ENCODE measurements at regions not wholly inside any gene's neighbourhood (a gene's known extent, or its start where the extent isn't known, plus 50 kb on each side); places are given as distances from the start of the nearest gene placed in this dataset.
A peak's percentile ranks its signal among the peaks of the same experiment; 100 is the strongest.
"Not testable (repeated sequence)": the region's sequence is repeated elsewhere in the genome, so short reads cannot be mapped to it uniquely, and the experiment has no call there.

DNA sequence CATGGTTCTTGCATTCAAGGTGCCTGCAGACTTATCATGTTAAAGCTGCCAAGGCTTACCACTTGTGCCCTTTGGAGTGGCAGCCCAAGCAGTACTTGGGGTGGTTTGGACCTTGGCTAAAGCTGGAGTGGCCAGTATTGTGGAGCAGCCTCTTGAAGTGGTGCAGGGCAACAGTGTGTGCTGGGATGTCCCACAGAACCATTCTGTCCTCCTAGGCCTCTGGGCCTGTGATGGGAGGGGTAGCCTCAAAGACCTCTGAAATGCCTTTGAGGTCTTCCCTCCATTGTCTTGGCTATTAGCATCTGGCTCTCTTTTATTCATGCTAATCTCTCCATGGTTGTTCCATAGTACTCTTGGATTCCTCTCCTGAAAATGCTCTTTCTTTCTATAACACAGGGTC lies 78.2 kb upstream of the SLC24A4 start:
- ChIA-PET CTCF (interaction anchor here (0.6 kb wide), 1 partner anchor 15 kb away, joined by 3 read pairs; no protein-coding TSS in a partner anchor), POLR2A (no interaction called here)
- Histone ChIP-seq H3K4me3 (ENCODE audit: control insufficient read depth in 1 of 7, extremely low read depth in 1 of 7, insufficient read depth in 4 of 7, low read depth in 2 of 7, low read length in 6 of 7) (no peak overlapping the region), H3K27me3 (replicated peaks in 2 of 5; ENCODE audit: control insufficient read depth in 4 of 5, insufficient read depth in 5 of 5, low read length in 4 of 5) (peaks cover 0 to 3% (median 0%) of the 10 kb centered on the region in 5 experiments), H3K4me1 (ENCODE audit: control extremely low read depth in 1 of 4, control insufficient read depth in 4 of 4, insufficient read depth in 4 of 4, low read length in 3 of 4) (peaks cover 0 to 3% (median 0%) of the 10 kb centered on the region in 4 experiments), H3K36me3 (ENCODE audit: control insufficient read depth in 4 of 4, insufficient read depth in 4 of 4, low read length in 3 of 4) (no peaks in the 10 kb centered on the region), H3K27ac (ENCODE audit: insufficient read depth in 1 of 2, low read depth in 1 of 2, low read length in 2 of 2, poor library complexity in 1 of 2, severe bottlenecking in 2 of 2) (no peak overlapping the region), H3K9me3 (ENCODE audit: control extremely low read depth in 1 of 5, control insufficient read depth in 4 of 5, insufficient read depth in 2 of 5, low read depth in 1 of 5, low read length in 4 of 5) (peaks cover 0 to 41% (median 9%) of the 10 kb centered on the region in 5 experiments)
- DNase-seq, result no peak

DNA sequence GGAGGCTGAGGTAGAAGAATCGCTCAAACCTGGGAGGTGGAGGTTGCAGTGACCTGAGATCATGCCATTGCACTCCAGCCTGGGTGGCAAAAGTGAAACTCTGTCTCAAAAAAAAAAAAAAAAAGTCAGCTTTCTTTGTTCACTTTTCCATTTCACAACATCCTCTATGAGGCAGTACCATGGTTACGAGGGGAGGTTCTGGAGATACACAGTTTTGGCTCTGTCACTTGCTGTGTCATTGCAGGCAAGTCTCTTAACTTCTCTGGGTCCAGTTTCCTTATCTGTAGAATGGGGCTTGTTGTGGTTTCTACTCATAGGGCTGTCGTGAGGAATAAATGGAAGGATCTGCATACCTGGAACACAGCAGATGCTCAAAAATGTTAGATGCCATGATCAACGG lies 75.6 kb upstream of the SLC24A4 start:
- H3K9me3 ChIP-seq (ENCODE audit: control extremely low read depth in 1 of 5, control insufficient read depth in 4 of 5, insufficient read depth in 2 of 5, low read depth in 1 of 5, low read length in 4 of 5), result peaks cover 0 to 30% (median 7%) of the 10 kb centered on the region in 5 experiments
- H3K27ac ChIP-seq (ENCODE audit: insufficient read depth in 1 of 2, low read depth in 1 of 2, low read length in 2 of 2, poor library complexity in 1 of 2, severe bottlenecking in 2 of 2), result no peak overlapping the region
- peaks cover 0 to 3% (median 0%) of the 10 kb centered on the region in 4 experiments for H3K4me1 ChIP-seq (ENCODE audit: control extremely low read depth in 1 of 4, control insufficient read depth in 4 of 4, insufficient read depth in 4 of 4, low read length in 3 of 4)
- no peaks in the 10 kb centered on the region for H3K36me3 ChIP-seq (ENCODE audit: control insufficient read depth in 4 of 4, insufficient read depth in 4 of 4, low read length in 3 of 4)
- peaks cover 0 to 13% (median 5%) of the 10 kb centered on the region in 5 experiments for H3K27me3 ChIP-seq (replicated peaks in 2 of 5; ENCODE audit: control insufficient read depth in 4 of 5, insufficient read depth in 5 of 5, low read length in 4 of 5)
- ChIA-PET POLR2A (no interaction called here), CTCF (no interaction called here)
- WGBS (ENCODE audit: insufficient coverage), result 80% methylated on average over 4 of the region's 4 CpGs
- H3K4me3 ChIP-seq (ENCODE audit: control insufficient read depth in 1 of 7, extremely low read depth in 1 of 7, insufficient read depth in 4 of 7, low read depth in 2 of 7, low read length in 6 of 7), result no peak overlapping the region
- DNase-seq, result peak in 1 of 3 donors; percentile 25

DNA sequence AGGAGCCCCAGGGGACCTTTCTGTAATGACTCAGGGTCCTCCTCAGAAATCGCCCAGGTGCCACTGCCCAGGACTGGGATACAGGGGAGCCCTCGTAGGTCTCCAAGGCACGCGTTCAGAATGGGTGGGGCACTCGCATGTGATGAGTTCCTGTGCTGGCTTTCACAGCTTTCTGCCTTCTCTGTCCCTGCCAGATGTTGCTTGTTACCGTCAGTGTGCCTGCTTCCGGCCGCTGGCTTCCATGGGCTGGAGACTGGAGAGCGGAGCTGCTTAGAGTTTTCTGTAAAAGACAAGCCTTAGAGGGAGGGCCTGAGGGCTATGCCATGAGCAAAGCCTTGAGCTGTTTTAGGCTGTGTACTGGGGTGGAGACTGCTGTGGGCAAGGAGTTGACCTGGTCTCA lies 75.0 kb upstream of the SLC24A4 start:
- no peak for DNase-seq
- Histone ChIP-seq H3K9me3 (ENCODE audit: control extremely low read depth in 1 of 5, control insufficient read depth in 4 of 5, insufficient read depth in 2 of 5, low read depth in 1 of 5, low read length in 4 of 5) (peaks cover 0 to 30% (median 7%) of the 10 kb centered on the region in 5 experiments), H3K27me3 (replicated peaks in 2 of 5; ENCODE audit: control insufficient read depth in 4 of 5, insufficient read depth in 5 of 5, low read length in 4 of 5) (peaks cover 0 to 19% (median 7%) of the 10 kb centered on the region in 5 experiments), H3K4me3 (ENCODE audit: control insufficient read depth in 1 of 7, extremely low read depth in 1 of 7, insufficient read depth in 4 of 7, low read depth in 2 of 7, low read length in 6 of 7) (no peak overlapping the region), H3K27ac (ENCODE audit: insufficient read depth in 1 of 2, low read depth in 1 of 2, low read length in 2 of 2, poor library complexity in 1 of 2, severe bottlenecking in 2 of 2) (no peak overlapping the region), H3K4me1 (ENCODE audit: control extremely low read depth in 1 of 4, control insufficient read depth in 4 of 4, insufficient read depth in 4 of 4, low read length in 3 of 4) (peaks cover 0 to 3% (median 0%) of the 10 kb centered on the region in 4 experiments), H3K36me3 (ENCODE audit: control insufficient read depth in 4 of 4, insufficient read depth in 4 of 4, low read length in 3 of 4) (no peaks in the 10 kb centered on the region)
- POLR2A ChIA-PET, result no interaction called here
- CTCF ChIA-PET, result no interaction called here
- WGBS (ENCODE audit: insufficient coverage), result 94% methylated on average over 9 of the region's 9 CpGs

DNA sequence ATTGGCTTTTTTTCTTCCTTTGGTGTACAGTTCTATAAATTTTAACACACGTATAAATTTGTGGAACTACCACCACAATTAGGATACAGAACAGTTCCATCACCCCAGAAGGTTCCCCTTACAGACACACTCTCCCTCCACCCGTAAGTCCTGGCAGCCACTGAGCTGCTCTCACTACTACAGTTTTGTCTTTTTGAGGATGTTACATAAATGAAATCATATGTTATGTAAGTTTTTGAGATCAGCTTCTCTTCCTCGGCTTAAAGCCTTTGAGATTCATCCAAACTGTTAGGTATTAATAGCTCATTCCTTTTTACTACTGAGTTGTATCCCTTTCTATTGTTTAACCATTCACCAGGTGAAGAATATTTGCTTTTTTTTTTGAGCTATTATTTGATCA lies 74.3 kb upstream of the SLC24A4 start:
- CTCF ChIA-PET, result no interaction called here

DNA sequence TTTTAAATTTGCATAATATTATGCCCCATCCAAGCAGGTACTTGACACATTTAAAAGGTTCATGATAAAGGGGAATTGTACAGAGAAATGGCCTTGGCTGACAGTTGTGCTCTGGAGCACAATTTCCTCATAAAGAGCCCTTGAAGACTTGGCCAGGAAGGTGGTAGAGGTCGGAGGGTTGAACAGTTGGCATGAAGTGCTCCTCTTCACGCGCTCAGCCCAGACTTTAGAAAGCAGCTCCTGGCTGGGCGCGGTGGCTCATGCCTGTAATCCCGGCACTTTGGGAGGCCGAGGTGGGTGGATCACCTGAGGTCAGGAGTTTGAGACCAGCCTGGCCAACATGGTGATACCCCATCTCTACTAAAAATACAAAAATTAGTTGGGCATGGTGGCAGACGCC lies 72.6 kb upstream of the SLC24A4 start:
- DNase-seq; POLR2A ChIA-PET; H3K4me1 ChIP-seq (ENCODE audit: control extremely low read depth in 1 of 4, control insufficient read depth in 4 of 4, insufficient read depth in 4 of 4, low read length in 3 of 4); CTCF ChIA-PET; H3K36me3 ChIP-seq (ENCODE audit: control insufficient read depth in 4 of 4, insufficient read depth in 4 of 4, low read length in 3 of 4); H3K27ac ChIP-seq (ENCODE audit: insufficient read depth in 1 of 2, low read depth in 1 of 2, low read length in 2 of 2, poor library complexity in 1 of 2, severe bottlenecking in 2 of 2); H3K4me3 ChIP-seq (ENCODE audit: control insufficient read depth in 1 of 7, extremely low read depth in 1 of 7, insufficient read depth in 4 of 7, low read depth in 2 of 7, low read length in 6 of 7): not testable (repeated sequence)
- Histone ChIP-seq H3K27me3 (replicated peaks in 2 of 5; ENCODE audit: control insufficient read depth in 4 of 5, insufficient read depth in 5 of 5, low read length in 4 of 5) (peaks cover 0 to 43% (median 18%) of the 10 kb centered on the region in 5 experiments), H3K9me3 (ENCODE audit: control extremely low read depth in 1 of 5, control insufficient read depth in 4 of 5, insufficient read depth in 2 of 5, low read depth in 1 of 5, low read length in 4 of 5) (peaks cover 0 to 14% (median 0%) of the 10 kb centered on the region in 5 experiments)
- 86% methylated on average over 7 of the region's 8 CpGs for WGBS (ENCODE audit: insufficient coverage)

More for the DNA sequence above, 74.3 kb upstream of the SLC24A4 start:
- POLR2A ChIA-PET, result no interaction called here
- H3K36me3 ChIP-seq (ENCODE audit: control insufficient read depth in 4 of 4, insufficient read depth in 4 of 4, low read length in 3 of 4), result no peaks in the 10 kb centered on the region
- H3K4me1 ChIP-seq (ENCODE audit: control extremely low read depth in 1 of 4, control insufficient read depth in 4 of 4, insufficient read depth in 4 of 4, low read length in 3 of 4), result peaks cover 0 to 3% (median 0%) of the 10 kb centered on the region in 4 experiments
- WGBS (ENCODE audit: insufficient coverage), result no CpG with 5 or more reads among the region's 3 CpGs
- H3K27me3 ChIP-seq (replicated peaks in 2 of 5; ENCODE audit: control insufficient read depth in 4 of 5, insufficient read depth in 5 of 5, low read length in 4 of 5), result peaks cover 0 to 27% (median 11%) of the 10 kb centered on the region in 5 experiments
- no peak overlapping the region for H3K27ac ChIP-seq (ENCODE audit: insufficient read depth in 1 of 2, low read depth in 1 of 2, low read length in 2 of 2, poor library complexity in 1 of 2, severe bottlenecking in 2 of 2)
- no peak for DNase-seq
- no peak overlapping the region for H3K4me3 ChIP-seq (ENCODE audit: control insufficient read depth in 1 of 7, extremely low read depth in 1 of 7, insufficient read depth in 4 of 7, low read depth in 2 of 7, low read length in 6 of 7)
- peaks cover 0 to 29% (median 7%) of the 10 kb centered on the region in 5 experiments for H3K9me3 ChIP-seq (ENCODE audit: control extremely low read depth in 1 of 5, control insufficient read depth in 4 of 5, insufficient read depth in 2 of 5, low read depth in 1 of 5, low read length in 4 of 5)

DNA sequence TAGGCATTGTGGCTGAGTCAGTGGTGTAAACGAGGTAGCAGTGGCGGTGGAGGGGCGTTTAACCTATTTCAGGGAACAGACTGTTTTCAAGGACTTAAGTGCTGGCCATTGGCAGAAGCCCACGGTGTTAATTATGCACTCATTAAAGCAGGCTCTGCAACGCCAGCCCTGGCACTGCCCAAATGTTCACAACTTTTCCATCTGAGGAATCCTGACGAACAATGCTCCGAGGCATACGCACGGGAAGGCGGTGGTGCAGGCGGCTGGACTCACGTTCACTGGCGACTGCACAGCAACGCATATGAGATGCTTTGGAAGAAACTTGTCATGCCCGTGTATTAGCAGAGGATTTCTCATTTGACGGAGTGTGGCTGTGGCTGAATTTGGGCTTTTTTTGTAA lies 70.6 kb upstream of the SLC24A4 start:
- POLR2A ChIA-PET, result no interaction called here

DNA sequence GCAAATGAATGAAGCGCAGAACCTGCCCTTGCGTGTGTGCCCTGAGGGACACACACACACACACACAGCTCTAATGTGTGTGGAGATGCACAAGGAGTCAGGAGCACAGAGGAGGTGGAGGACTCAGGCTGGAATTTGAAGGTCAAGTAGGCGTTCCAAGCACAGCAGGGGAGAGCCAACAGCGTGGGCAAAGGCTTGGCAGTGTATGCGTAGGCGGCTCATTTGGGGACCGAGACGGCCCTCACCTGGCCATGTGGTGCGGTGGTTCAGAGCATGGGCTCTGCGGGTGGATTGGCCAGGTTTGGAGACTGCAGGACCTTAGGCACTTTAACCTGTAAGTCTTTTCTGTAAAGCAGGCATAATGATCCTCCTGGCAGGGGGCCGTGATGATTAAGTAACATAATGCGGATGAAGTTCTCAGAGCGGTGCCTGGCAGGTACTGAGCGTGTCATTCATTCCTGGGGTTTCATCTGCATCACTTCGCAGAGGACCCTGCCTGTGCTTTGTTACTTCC lies 69.5 kb upstream of the SLC24A4 start:
- H3K27me3 ChIP-seq (replicated peaks in 2 of 5; ENCODE audit: control insufficient read depth in 4 of 5, insufficient read depth in 5 of 5, low read length in 4 of 5), result peaks cover 0 to 58% (median 21%) of the 10 kb centered on the region in 5 experiments
- ChIA-PET CTCF (no interaction called here), POLR2A (no interaction called here)
- WGBS (ENCODE audit: insufficient coverage), result 40% methylated on average over 13 of the region's 15 CpGs
- peaks cover 0 to 5% (median 2%) of the 10 kb centered on the region in 4 experiments for H3K4me1 ChIP-seq (ENCODE audit: control extremely low read depth in 1 of 4, control insufficient read depth in 4 of 4, insufficient read depth in 4 of 4, low read length in 3 of 4)
- no peak for DNase-seq
- no peaks in the 10 kb centered on the region for H3K36me3 ChIP-seq (ENCODE audit: control insufficient read depth in 4 of 4, insufficient read depth in 4 of 4, low read length in 3 of 4)
- H3K9me3 ChIP-seq (ENCODE audit: control extremely low read depth in 1 of 5, control insufficient read depth in 4 of 5, insufficient read depth in 2 of 5, low read depth in 1 of 5, low read length in 4 of 5), result peaks cover 0 to 2% (median 0%) of the 10 kb centered on the region in 5 experiments
- H3K4me3 ChIP-seq (ENCODE audit: control insufficient read depth in 1 of 7, extremely low read depth in 1 of 7, insufficient read depth in 4 of 7, low read depth in 2 of 7, low read length in 6 of 7), result no peak overlapping the region
- no peak overlapping the region for H3K27ac ChIP-seq (ENCODE audit: insufficient read depth in 1 of 2, low read depth in 1 of 2, low read length in 2 of 2, poor library complexity in 1 of 2, severe bottlenecking in 2 of 2)

More for the DNA sequence above, 70.6 kb upstream of the SLC24A4 start:
- CTCF ChIA-PET, result no interaction called here
- Histone ChIP-seq H3K36me3 (ENCODE audit: control insufficient read depth in 4 of 4, insufficient read depth in 4 of 4, low read length in 3 of 4) (no peaks in the 10 kb centered on the region), H3K4me1 (ENCODE audit: control extremely low read depth in 1 of 4, control insufficient read depth in 4 of 4, insufficient read depth in 4 of 4, low read length in 3 of 4) (peaks cover 0 to 5% (median 2%) of the 10 kb centered on the region in 4 experiments), H3K27me3 (replicated peaks in 2 of 5; ENCODE audit: control insufficient read depth in 4 of 5, insufficient read depth in 5 of 5, low read length in 4 of 5) (peaks cover 0 to 58% (median 21%) of the 10 kb centered on the region in 5 experiments), H3K27ac (ENCODE audit: insufficient read depth in 1 of 2, low read depth in 1 of 2, low read length in 2 of 2, poor library complexity in 1 of 2, severe bottlenecking in 2 of 2) (no peak overlapping the region), H3K4me3 (ENCODE audit: control insufficient read depth in 1 of 7, extremely low read depth in 1 of 7, insufficient read depth in 4 of 7, low read depth in 2 of 7, low read length in 6 of 7) (no peak overlapping the region), H3K9me3 (ENCODE audit: control extremely low read depth in 1 of 5, control insufficient read depth in 4 of 5, insufficient read depth in 2 of 5, low read depth in 1 of 5, low read length in 4 of 5) (peaks cover 0 to 2% (median 0%) of the 10 kb centered on the region in 5 experiments)
- DNase-seq, result no peak
- WGBS (ENCODE audit: insufficient coverage), result 84% methylated on average over 16 of the region's 16 CpGs
